GM12874 (cell line): ENCODE measurements at regions not wholly inside any gene's neighbourhood (a gene's known extent, or its start where the extent isn't known, plus 50 kb on each side); places are given as distances from the start of the nearest gene placed in this dataset.

Experiments
- TF ChIP-seq, protein P1 (sequence below): IDR thresholded peaks from 2 replicates; pipeline ENCODE4 v1.5.1; 2011; ENCODE audit warnings: low read depth, mild to moderate bottlenecking, control low read depth, low read length, moderate library complexity; ENCODE audit not compliant: insufficient read depth

DNA sequence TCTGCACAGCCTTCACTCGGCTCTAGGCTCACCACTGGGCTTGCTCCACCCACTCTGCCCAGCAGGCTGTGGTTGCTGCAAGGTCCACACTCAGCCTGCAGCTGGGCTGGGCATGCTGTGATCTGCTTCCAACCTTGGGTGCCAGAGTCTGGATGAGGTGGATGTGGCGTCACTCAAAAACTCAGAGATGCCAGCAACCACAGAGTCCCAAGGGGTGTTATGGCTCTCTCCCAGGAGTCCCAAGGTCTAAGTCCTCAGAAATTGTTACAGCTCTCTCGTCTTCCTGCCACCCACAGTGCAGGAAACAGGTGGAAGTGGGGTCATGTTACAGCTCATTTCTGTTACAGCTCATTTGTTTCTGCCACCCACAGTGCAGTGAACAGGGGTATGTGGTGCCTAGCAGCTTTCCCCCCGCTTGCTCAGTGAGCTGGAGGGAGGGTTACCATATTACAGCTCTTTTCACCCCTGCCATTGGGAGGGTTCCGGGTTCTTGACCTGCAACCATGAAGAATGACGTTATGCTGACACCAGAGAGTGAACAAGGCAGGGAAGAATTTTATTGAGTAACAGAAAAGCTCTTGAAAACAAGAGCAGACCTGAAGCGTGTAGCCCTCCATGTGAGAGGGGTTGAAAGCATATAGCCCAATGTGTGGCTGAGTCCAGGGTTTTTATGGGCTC lies 893.9 kb downstream of the PCDH7 start:
- TF ChIP-seq, protein P1, sequence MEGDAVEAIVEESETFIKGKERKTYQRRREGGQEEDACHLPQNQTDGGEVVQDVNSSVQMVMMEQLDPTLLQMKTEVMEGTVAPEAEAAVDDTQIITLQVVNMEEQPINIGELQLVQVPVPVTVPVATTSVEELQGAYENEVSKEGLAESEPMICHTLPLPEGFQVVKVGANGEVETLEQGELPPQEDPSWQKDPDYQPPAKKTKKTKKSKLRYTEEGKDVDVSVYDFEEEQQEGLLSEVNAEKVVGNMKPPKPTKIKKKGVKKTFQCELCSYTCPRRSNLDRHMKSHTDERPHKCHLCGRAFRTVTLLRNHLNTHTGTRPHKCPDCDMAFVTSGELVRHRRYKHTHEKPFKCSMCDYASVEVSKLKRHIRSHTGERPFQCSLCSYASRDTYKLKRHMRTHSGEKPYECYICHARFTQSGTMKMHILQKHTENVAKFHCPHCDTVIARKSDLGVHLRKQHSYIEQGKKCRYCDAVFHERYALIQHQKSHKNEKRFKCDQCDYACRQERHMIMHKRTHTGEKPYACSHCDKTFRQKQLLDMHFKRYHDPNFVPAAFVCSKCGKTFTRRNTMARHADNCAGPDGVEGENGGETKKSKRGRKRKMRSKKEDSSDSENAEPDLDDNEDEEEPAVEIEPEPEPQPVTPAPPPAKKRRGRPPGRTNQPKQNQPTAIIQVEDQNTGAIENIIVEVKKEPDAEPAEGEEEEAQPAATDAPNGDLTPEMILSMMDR: no peak

DNA sequence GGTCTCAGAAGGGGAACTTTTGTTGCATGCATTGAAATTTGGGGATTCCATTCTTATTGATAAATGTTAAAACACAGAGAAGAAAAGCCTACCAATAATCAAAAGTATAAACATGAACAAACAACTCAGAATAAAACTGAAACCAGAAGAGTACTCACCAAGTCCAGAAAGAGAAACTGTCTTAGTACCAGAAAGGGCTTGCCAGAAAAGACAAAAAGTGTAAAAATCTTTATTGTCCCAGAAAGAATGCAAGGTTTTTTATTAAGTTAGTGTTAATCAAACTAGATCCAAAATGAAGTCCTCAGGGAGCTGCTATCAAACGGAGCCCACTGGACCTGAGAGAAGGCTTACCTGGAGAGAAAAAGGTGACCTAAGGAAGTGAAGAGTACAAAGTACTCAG lies 897.5 kb downstream of the PCDH7 start:
- TF ChIP-seq, protein P1: no peak

DNA sequence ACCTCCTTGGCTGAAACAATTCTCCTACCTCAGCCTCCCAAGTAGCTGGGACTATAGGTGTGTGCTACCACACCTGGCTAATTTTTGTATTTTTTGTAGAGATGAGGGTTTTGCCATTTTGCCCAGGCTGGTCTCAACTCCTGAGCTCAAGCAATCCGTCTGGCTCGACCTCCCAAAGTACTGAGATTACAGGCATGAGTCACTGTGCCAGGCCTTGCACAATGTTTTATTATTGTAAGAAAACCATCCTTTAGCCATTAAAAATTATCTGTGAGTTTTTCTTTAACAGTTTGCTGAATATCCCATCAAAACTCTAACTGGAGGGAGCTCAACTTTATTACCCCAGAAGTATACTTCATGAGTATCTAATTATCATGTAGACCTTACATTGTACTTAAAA lies 900.3 kb downstream of the PCDH7 start:
- TF ChIP-seq, protein P1: no peak

DNA sequence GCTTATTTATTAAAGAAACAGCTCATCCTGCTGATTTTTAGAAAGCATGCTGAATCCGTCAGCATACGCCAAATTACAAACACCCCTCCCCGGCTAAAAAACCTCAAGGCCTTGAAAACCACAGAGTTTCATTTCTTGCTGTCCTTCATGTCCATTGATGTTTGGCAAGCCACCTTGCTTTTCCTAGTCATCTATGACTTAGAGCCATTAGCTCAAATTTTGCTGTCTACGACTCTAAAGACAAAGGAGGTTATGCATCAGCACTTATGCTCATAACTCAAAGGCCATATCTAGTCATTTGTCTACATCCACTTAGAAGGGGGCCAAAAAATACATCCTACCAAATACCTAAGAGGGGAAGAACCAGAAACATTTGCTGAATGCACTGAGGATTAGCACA lies 925.1 kb downstream of the PCDH7 start:
- TF ChIP-seq, protein P1: no peak

DNA sequence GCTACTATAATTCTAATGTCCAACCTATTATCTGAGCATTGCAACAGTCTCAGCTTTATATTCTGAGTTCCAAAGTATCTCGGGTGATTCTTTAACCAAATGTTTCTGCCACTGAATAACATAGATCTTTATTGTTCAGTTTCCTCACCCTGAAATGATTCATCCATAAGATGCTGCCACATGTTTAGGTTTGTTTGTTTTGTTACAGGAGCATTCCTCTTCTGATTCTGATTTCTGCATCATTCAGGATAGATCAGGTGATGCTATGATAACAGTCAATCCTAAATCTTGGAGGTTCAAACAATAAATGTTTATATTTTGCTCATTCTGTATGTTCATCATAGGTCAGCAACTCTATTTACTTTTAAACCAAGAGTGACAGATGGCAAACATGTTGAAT lies 927.6 kb downstream of the PCDH7 start:
- TF ChIP-seq, protein P1: no peak

DNA sequence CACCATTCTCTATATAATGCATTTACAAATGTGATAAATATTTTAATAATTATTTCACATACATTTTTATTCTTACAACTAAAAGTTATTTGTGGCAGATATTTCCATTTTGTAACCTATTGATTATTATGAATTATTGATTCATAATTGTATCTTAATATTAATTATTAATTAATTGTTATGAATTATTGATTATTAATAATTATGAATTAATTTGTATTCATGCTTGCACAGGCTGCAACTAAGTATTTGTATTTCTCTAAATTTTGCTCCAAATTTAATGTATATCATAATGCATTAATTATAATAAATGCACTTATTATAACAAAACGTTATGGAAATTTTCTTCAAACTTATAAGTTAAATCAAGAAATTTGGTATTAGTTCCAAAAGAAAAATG lies 929.7 kb downstream of the PCDH7 start:
- TF ChIP-seq, protein P1: no peak

DNA sequence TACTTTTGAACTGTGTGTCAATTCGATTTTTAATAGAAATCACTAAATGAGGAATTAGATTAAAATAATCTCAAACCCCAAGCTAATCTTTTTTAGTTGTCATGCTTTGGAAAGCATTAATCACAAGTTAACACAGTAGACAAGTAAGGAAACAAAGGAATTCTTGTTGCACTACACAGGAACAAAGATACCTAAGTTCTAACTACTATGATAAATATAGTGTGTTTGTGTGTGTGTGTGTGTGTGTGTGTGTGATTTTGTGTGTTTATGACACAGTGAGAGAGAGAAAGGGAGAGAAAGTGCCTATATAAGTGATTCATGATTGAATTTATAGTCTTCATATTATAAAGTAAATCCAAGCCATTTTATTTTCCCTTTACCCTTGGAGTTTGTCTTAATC lies 931.4 kb downstream of the PCDH7 start:
- TF ChIP-seq, protein P1: no peak
